H1 (cell line): ENCODE measurements at regions not wholly inside any gene's neighbourhood (a gene's known extent, or its start where the extent isn't known, plus 50 kb on each side); places are given as distances from the start of the nearest gene placed in this dataset.

Experiments
- ATF2 ChIP-seq: IDR thresholded peaks from 2 replicates; pipeline ENCODE4 v1.6.1; 2012; ENCODE audit warnings: low read length, inconsistent platforms
- ATF3 ChIP-seq: IDR thresholded peaks from 2 replicates; pipeline ENCODE4 v1.6.1; 2011; ENCODE audit warnings: low read depth, mild to moderate bottlenecking, low read length; ENCODE audit not compliant: insufficient read depth
- CHD1 ChIP-seq: IDR thresholded peaks from 2 replicates; pipeline ENCODE4 v1.6.1; 2012; ENCODE audit warnings: low read depth, low read length, improper control_type of control experiment
- CHD7 ChIP-seq: fragments of 300-600 bp; sonication (generic); IDR thresholded peaks from 2 replicates; pipeline ENCODE4 v1.7.1; 2012; ENCODE audit warnings: low read length, moderate library complexity, mild to moderate bottlenecking, inconsistent platforms; ENCODE audit not compliant: insufficient replicate concordance
- CREB1 ChIP-seq: IDR thresholded peaks from 2 replicates; pipeline ENCODE4 v1.6.1; 2012; ENCODE audit warnings: inconsistent platforms
- EGR1 ChIP-seq: IDR thresholded peaks from 2 replicates; pipeline ENCODE4 v1.6.1; 2011; ENCODE audit warnings: low read depth, low read length, borderline replicate concordance
- KDM1A ChIP-seq: fragments of 200-600, 300-600 bp; sonication (generic); IDR thresholded peaks from 2 replicates; pipeline ENCODE4 v1.7.1; 2016; ENCODE audit warnings: mild to moderate bottlenecking, low read length, borderline replicate concordance
- KDM5A ChIP-seq: fragments of 200-600 bp; IDR thresholded peaks from 2 replicates; pipeline ENCODE4 v1.7.1; 2012; ENCODE audit warnings: mild to moderate bottlenecking, low read length, inconsistent platforms, mixed read lengths
- RBBP5 ChIP-seq: IDR thresholded peaks from 2 replicates; pipeline ENCODE4 v1.7.1; 2012; ENCODE audit warnings: low read depth, mild to moderate bottlenecking, inconsistent platforms, low read length, moderate library complexity, borderline replicate concordance
- SRF ChIP-seq: IDR thresholded peaks from 2 replicates; pipeline ENCODE4 v1.6.1; 2011; ENCODE audit warnings: mild to moderate bottlenecking, low read depth, low read length, moderate library complexity

GRCh38 chr7:17407229-17407628, 108.8 kb downstream of the AHR start (continued):
- no peak for TF ChIP-seq CHD7
- no peak for TF ChIP-seq RBBP5
- TF ChIP-seq ATF2: no peak
- no peak for TF ChIP-seq CREB1
- no peak for TF ChIP-seq CHD1
- no peak for TF ChIP-seq KDM5A
- no peak for TF ChIP-seq SRF
- no peak for TF ChIP-seq KDM1A
- no peak for TF ChIP-seq EGR1
- TF ChIP-seq ATF3: no peak
